ENCODE measurements at regions not wholly inside any gene's neighbourhood (a gene's known extent, or its start where the extent isn't known, plus 50 kb on each side); places are given as distances from the start of the nearest gene placed in this dataset.

GRCh38 chr10:128469515-128469914, 343.3 kb upstream of the MKI67 start:
- DNase-seq (ENCODE audit: low read depth, low spot score) (no peak), ATAC-seq (no peak)
- Histone ChIP-seq H4K20me1 (ENCODE audit: insufficient read depth) (no peaks in the 10 kb centered on the region), H3K4me3 (replicated peaks in 1 of 2; ENCODE audit: low read depth in 1 of 2, low read length in 2 of 2) (no peak overlapping the region), H3K79me2 (ENCODE audit: insufficient read depth, low read length) (no peaks in the 10 kb centered on the region), H3K4me2 (ENCODE audit: low read length) (no peak overlapping the region), H3K9me3 (ENCODE audit: control insufficient read depth in 1 of 2, insufficient read depth in 1 of 2, low read depth in 1 of 2, low read length in 2 of 2) (no peaks in the 10 kb centered on the region), H3K4me1 (ENCODE audit: control insufficient read depth in 1 of 2, insufficient read depth in 2 of 2, low read length in 2 of 2) (no peaks in the 10 kb centered on the region), H3K36me3 (ENCODE audit: control insufficient read depth in 1 of 2, insufficient read depth in 2 of 2, low read length in 2 of 2) (no peaks in the 10 kb centered on the region), H3K27ac (ENCODE audit: low read depth, low read length) (no peak overlapping the region), H2AFZ (ENCODE audit: low read depth, low read length, poor library complexity, severe bottlenecking) (no peak overlapping the region), H3K9me2 (ENCODE audit: insufficient read depth) (no peaks in the 10 kb centered on the region), H3K27me3 (ENCODE audit: insufficient read depth, low read length) (peaks cover 32% of the 10 kb centered on the region), H3K9ac (ENCODE audit: low read length) (no peak overlapping the region)
- POLR2A ChIA-PET = no interaction called here
- intact Hi-C loops (cut with micrococcal nuclease) = no loop called here
- CTCF ChIA-PET = no interaction called here
- no peak for TF ChIP-seq RAD21 (IDR thresholded peaks at IDR 0.05; ENCODE audit: low read depth)
- no peak for TF ChIP-seq ZBTB33 (IDR thresholded peaks at IDR 0.05; ENCODE audit: extremely low read depth, insufficient replicate concordance, low read length)
- no peak for TF ChIP-seq EGR1 (IDR thresholded peaks at IDR 0.05; ENCODE audit: low read depth)
- no peak for TF ChIP-seq ELF1 (IDR thresholded peaks at IDR 0.05; ENCODE audit: borderline replicate concordance, low read depth)
- TF ChIP-seq TCF7L2 (IDR thresholded peaks at IDR 0.05; ENCODE audit: borderline replicate concordance, extremely low read depth, insufficient read depth, insufficient read length) = no peak
- no peak for TF ChIP-seq JUND (IDR thresholded peaks at IDR 0.05)
- no peak for TF ChIP-seq ZNF274 (IDR thresholded peaks at IDR 0.05; ENCODE audit: low read depth, low read length)
- TF ChIP-seq ZFX (IDR thresholded peaks at IDR 0.05) = no peak
- no peak for TF ChIP-seq YY1 (IDR thresholded peaks at IDR 0.05; ENCODE audit: extremely low read depth, insufficient replicate concordance, low read depth, low read length)
- TF ChIP-seq ATF3 (IDR thresholded peaks at IDR 0.05) = no peak
- no peak for TF ChIP-seq POLR2A (IDR thresholded peaks at IDR 0.05; ENCODE audit: borderline replicate concordance, extremely low read depth, insufficient read depth, insufficient read length)
- no TSS peak for BruUV-seq (replicated peaks)
- RAD21 ChIA-PET (ENCODE audit: low non-redundant PET in 1 of 2, low total read pairs in 2 of 2, uncharacterized antibody in 2 of 2, unreplicated experiment in 2 of 2) = no interaction called here
